ENCODE measurements at regions not wholly inside any gene's neighbourhood (a gene's known extent, or its start where the extent isn't known, plus 50 kb on each side); places are given as distances from the start of the nearest gene placed in this dataset.
"Not testable (repeated sequence)": the region's sequence is repeated elsewhere in the genome, so short reads cannot be mapped to it uniquely, and the experiment has no call there.

GRCh38 chr3:73144828-73145227, 83.4 kb downstream of the EBLN2 start:
- H2BK120ac ChIP-seq (ENCODE audit: low read depth, low read length, poor library complexity, severe bottlenecking) = no peak overlapping the region
- no peaks in the 10 kb centered on the region for H3K27me3 ChIP-seq (ENCODE audit: insufficient read depth, low read length)
- no peak overlapping the region for H3K9ac ChIP-seq (ENCODE audit: extremely low read depth, insufficient read length, low read length)
- H3T11ph ChIP-seq (ENCODE audit: low read length) = no peak overlapping the region
- H3K18ac ChIP-seq (ENCODE audit: insufficient read length, low read depth, low read length) = no peak overlapping the region
- H3K4me1 ChIP-seq (ENCODE audit: insufficient read depth, low read length) = no peaks in the 10 kb centered on the region
- H4K20me1 ChIP-seq (ENCODE audit: control insufficient read depth, insufficient read depth, insufficient read length) = no peaks in the 10 kb centered on the region
- H2BK5ac ChIP-seq (ENCODE audit: insufficient read length, low read length) = no peak overlapping the region
- no peak overlapping the region for H4K91ac ChIP-seq (ENCODE audit: insufficient read length, low read depth, low read length)
- H3K4me3 Mint-ChIP-seq = no peak overlapping the region
- no peak overlapping the region for H3K23ac ChIP-seq (ENCODE audit: insufficient read length, low read depth, low read length)
- TF ChIP-seq CTCF (conservative IDR thresholded peaks at IDR 0.05) = no peak
- no peaks in the 10 kb centered on the region for H3K9me3 Mint-ChIP-seq
- H3K56ac ChIP-seq (ENCODE audit: insufficient read length, low read depth, low read length) = no peak overlapping the region
- H2BK12ac ChIP-seq (ENCODE audit: insufficient read length, low read depth, low read length) = no peak overlapping the region
- H3K27ac Mint-ChIP-seq = no peak overlapping the region
- no peaks in the 10 kb centered on the region for H3K79me1 ChIP-seq (ENCODE audit: insufficient read depth, low read depth, low read length, poor library complexity, severe bottlenecking)
- no peak for DNase-seq
- H3K4ac ChIP-seq (ENCODE audit: low read depth, low read length) = no peak overlapping the region
- H3K27ac ChIP-seq (ENCODE audit: insufficient read length, low read depth, low read length) = no peak overlapping the region
- H2BK15ac ChIP-seq (ENCODE audit: low read depth, low read length) = no peak overlapping the region
- H3K36me3 Mint-ChIP-seq (ENCODE audit: insufficient read depth in 1 of 3, low read depth in 3 of 3) = no peaks in the 10 kb centered on the region
- H3K14ac ChIP-seq (ENCODE audit: insufficient read depth, low read length) = no peak overlapping the region
- no peak overlapping the region for H3K4me2 ChIP-seq (ENCODE audit: insufficient read depth, insufficient read length, low read length)
- no peak overlapping the region for H2AFZ ChIP-seq (ENCODE audit: low read length)
- no peak overlapping the region for H2AK5ac ChIP-seq (ENCODE audit: insufficient read length, low read length)
- H4K5ac ChIP-seq (ENCODE audit: insufficient read length, low read depth, low read length) = no peak overlapping the region
- H3K27me3 Mint-ChIP-seq (ENCODE audit: low read depth) = no peaks in the 10 kb centered on the region
- no peak overlapping the region for H2BK20ac ChIP-seq (ENCODE audit: low read depth, low read length, poor library complexity, severe bottlenecking)
- H3K23me2 ChIP-seq (ENCODE audit: insufficient read length, low read depth, low read length, poor library complexity, severe bottlenecking) = no peaks in the 10 kb centered on the region
- H3K79me2 ChIP-seq (ENCODE audit: insufficient read depth, low read length) = no peaks in the 10 kb centered on the region
- no peaks in the 10 kb centered on the region for H3K9me3 ChIP-seq (ENCODE audit: control insufficient read depth, low read depth, low read length)
- no CpG with 5 or more reads among the region's 2 CpGs for WGBS (ENCODE audit: extremely low coverage, insufficient read length, low lambda C conversion rate)
- H4K8ac ChIP-seq (replicated peaks; ENCODE audit: insufficient read length, low read depth, low read length) = no peak overlapping the region
- H3K4me1 Mint-ChIP-seq = peaks cover 0 to 5% of the 10 kb centered on the region in 2 experiments; a peak in 2 of 4 replicates

- H4K5ac ChIP-seq (ENCODE audit: insufficient read length, low read depth, low read length); H3K4me1 ChIP-seq (ENCODE audit: insufficient read depth, low read length); H3K4me2 ChIP-seq (ENCODE audit: insufficient read depth, insufficient read length, low read length); H4K8ac ChIP-seq (replicated peaks; ENCODE audit: insufficient read length, low read depth, low read length); H3K4me3 Mint-ChIP-seq; H3K23ac ChIP-seq (ENCODE audit: insufficient read length, low read depth, low read length); H2BK20ac ChIP-seq (ENCODE audit: low read depth, low read length, poor library complexity, severe bottlenecking); DNase-seq; H3K9ac ChIP-seq (ENCODE audit: extremely low read depth, insufficient read length, low read length); H3K4ac ChIP-seq (ENCODE audit: low read depth, low read length); H4K91ac ChIP-seq (ENCODE audit: insufficient read length, low read depth, low read length); H3K27ac ChIP-seq (ENCODE audit: insufficient read length, low read depth, low read length); H3K27me3 ChIP-seq (ENCODE audit: insufficient read depth, low read length); H3K27ac Mint-ChIP-seq; H4K20me1 ChIP-seq (ENCODE audit: control insufficient read depth, insufficient read depth, insufficient read length); H2BK120ac ChIP-seq (ENCODE audit: low read depth, low read length, poor library complexity, severe bottlenecking); H3K56ac ChIP-seq (ENCODE audit: insufficient read length, low read depth, low read length); H3K9me3 Mint-ChIP-seq; H3K79me1 ChIP-seq (ENCODE audit: insufficient read depth, low read depth, low read length, poor library complexity, severe bottlenecking); H3K14ac ChIP-seq (ENCODE audit: insufficient read depth, low read length); H3K36me3 Mint-ChIP-seq (ENCODE audit: insufficient read depth in 1 of 3, low read depth in 3 of 3); H2AK5ac ChIP-seq (ENCODE audit: insufficient read length, low read length); H3K4me1 Mint-ChIP-seq; H3K18ac ChIP-seq (ENCODE audit: insufficient read length, low read depth, low read length); H3K9me3 ChIP-seq (ENCODE audit: control insufficient read depth, low read depth, low read length); H3T11ph ChIP-seq (ENCODE audit: low read length); H2BK12ac ChIP-seq (ENCODE audit: insufficient read length, low read depth, low read length); H3K23me2 ChIP-seq (ENCODE audit: insufficient read length, low read depth, low read length, poor library complexity, severe bottlenecking); H2BK5ac ChIP-seq (ENCODE audit: insufficient read length, low read length); H2AFZ ChIP-seq (ENCODE audit: low read length); H2BK15ac ChIP-seq (ENCODE audit: low read depth, low read length); H3K79me2 ChIP-seq (ENCODE audit: insufficient read depth, low read length); H3K27me3 Mint-ChIP-seq (ENCODE audit: low read depth): not testable (repeated sequence)
- no CpG with 5 or more reads among the region's 9 CpGs for WGBS (ENCODE audit: extremely low coverage, insufficient read length, low lambda C conversion rate)
These were observed 86.0 kb downstream of the EBLN2 start for GRCh38 chr3:73147479-73147878.
